HepG2 (cell line): ENCODE measurements at regions not wholly inside any gene's neighbourhood (a gene's known extent, or its start where the extent isn't known, plus 50 kb on each side); places are given as distances from the start of the nearest gene placed in this dataset.

Experiments
- ATAC-seq: fragments of 200-7000 bp; cut with Tn5 transposase; 3 replicates; pipeline ENCODE4 v1.9.1; 2020; ENCODE audit warnings: mild to moderate bottlenecking, moderate library complexity
- BruUV-seq: library from RNA; stranded (reverse); fragments of 400-500 nt; replicated peaks from 2 replicates; lab custom pipeline; 2021; lab: Mats Ljungman, UMichigan
- CTCF ChIA-PET: fragments of 300-600 bp; formaldehyde crosslinking; extraction: SDS; loops from one replicate; lab custom pipeline; 2021; ENCODE audit warnings: low total read pairs, inconsistent platforms, low intra/inter-chr PET ratio; lab: Yijun Ruan, JAX
- POLR2A ChIA-PET: fragments of 350-600 bp; sonication (Branson Sonifier 250); formaldehyde crosslinking; loops from one replicate; lab custom pipeline; 2020; ENCODE audit warnings: antibody characterized with exemption, inconsistent platforms; lab: Yijun Ruan, JAX
- DNase-seq: peaks from one replicate; pipeline ENCODE4 v3.0.0-alpha.2; 2015; ENCODE audit warnings: low spot score
- FAIRE-seq: peaks from 3 replicates; lab custom pipeline; 2011; peaks lifted over from hg19 to GRCh38; lab: Jason Lieb, UNC
- H2AFZ ChIP-seq: one replicate; pipeline ENCODE4 v1.6.1; 2011; ENCODE audit warnings: low read length, inconsistent platforms
- H3K27ac ChIP-seq: fragments of 300-600 bp; 3 replicates; pipeline ENCODE4 v1.8.0; 2011; ENCODE audit warnings: mixed run types, mild to moderate bottlenecking, mixed read lengths, low read length, inconsistent platforms; ENCODE audit not compliant: insufficient read depth; ENCODE audit errors: extremely low read length
- H3K27me3 ChIP-seq, 2 experiments: fragments of 200-600 bp in 1 of 2; 2 replicates in 1 of 2; 3 replicates in 1 of 2; pipeline versions ENCODE4 v1.6.0 to v1.8.0; 2011; ENCODE audit warnings: low read length in 2 of 2, mild to moderate bottlenecking in 2 of 2, moderate library complexity in 2 of 2, inconsistent platforms in 1 of 2; ENCODE audit not compliant: insufficient read depth in 2 of 2, control insufficient read depth in 1 of 2
- H3K36me3 ChIP-seq, 2 experiments: fragments of 200-600 bp in 1 of 2; replicated peaks in 1 of 2; 2 replicates in 1 of 2; 3 replicates in 1 of 2; pipeline versions ENCODE4 v1.5.1 to v1.8.0; 2011; ENCODE audit warnings: low read length in 2 of 2, inconsistent platforms in 1 of 2; ENCODE audit not compliant: insufficient read depth in 2 of 2, control insufficient read depth in 1 of 2
- H3K4me1 ChIP-seq: 2 replicates; pipeline ENCODE4 v1.5.1; 2012; ENCODE audit warnings: low read length, inconsistent platforms; ENCODE audit not compliant: insufficient read depth
- H3K4me2 ChIP-seq: 2 replicates; pipeline ENCODE4 v1.6.0; 2011; ENCODE audit warnings: low read depth, low read length, inconsistent platforms
- H3K4me3 ChIP-seq, 3 experiments: fragments of 200-600 bp in 1 of 3; sonication (generic), shearing (Covaris generic) in 1 of 3; replicated peaks in 1 of 3; 2 replicates each; pipeline ENCODE4 v1.5.1; 2011 to 2016; ENCODE audit warnings: low read length in 3 of 3, inconsistent platforms in 2 of 3, low read depth in 2 of 3, mild to moderate bottlenecking in 2 of 3, control low read depth in 1 of 3, mixed read lengths in 1 of 3; ENCODE audit not compliant: insufficient read depth in 1 of 3
- H3K79me2 ChIP-seq: one replicate; pipeline ENCODE4 v1.6.1; 2011; ENCODE audit warnings: low read length, inconsistent platforms; ENCODE audit not compliant: insufficient read depth
- H3K9ac ChIP-seq: 2 replicates; pipeline ENCODE4 v1.6.0; 2011; ENCODE audit warnings: mild to moderate bottlenecking, low read depth, low read length, inconsistent platforms; ENCODE audit not compliant: insufficient read depth
- H3K9me3 ChIP-seq: 2 replicates; pipeline ENCODE4 v1.5.1; 2012; ENCODE audit warnings: mild to moderate bottlenecking, low read length
- H4K20me1 ChIP-seq: 2 replicates; pipeline ENCODE4 v1.6.0; 2011; ENCODE audit warnings: inconsistent platforms, mild to moderate bottlenecking, low read length, moderate library complexity; ENCODE audit not compliant: insufficient read depth
- AKNA ChIP-seq: sonication (generic); formaldehyde crosslinking; IDR thresholded peaks from 2 replicates; pipeline ENCODE4 v1.4.0; 2020; ENCODE audit warnings: missing genetic modification reagents, borderline replicate concordance
- CEBPB ChIP-seq: IDR thresholded peaks from 2 replicates; pipeline ENCODE4 v1.6.1; 2011; ENCODE audit warnings: low read depth, low read length, improper control_type of control experiment, borderline replicate concordance
- FOXC1 ChIP-seq: sonication (generic); formaldehyde crosslinking; IDR thresholded peaks from 2 replicates; pipeline ENCODE4 v1.8.0; 2022; ENCODE audit warnings: mild to moderate bottlenecking, missing genetic modification reagents, borderline replicate concordance
- LBX2 ChIP-seq: sonication (generic); formaldehyde crosslinking; IDR thresholded peaks from 2 replicates; pipeline ENCODE4 v1.5.0; 2020; ENCODE audit warnings: missing genetic modification reagents, mild to moderate bottlenecking, borderline replicate concordance
- TBX2 ChIP-seq: sonication (generic); formaldehyde crosslinking; IDR thresholded peaks from 2 replicates; pipeline ENCODE4 v1.5.0; 2020; ENCODE audit warnings: missing genetic modification reagents, mild to moderate bottlenecking, borderline replicate concordance
- U2AF2 ChIP-seq: fragments of 200-400 bp; formaldehyde crosslinking; IDR thresholded peaks from 2 replicates; pipeline ENCODE4 v1.6.1; 2017; ENCODE audit warnings: low read depth, mild to moderate bottlenecking, low read length
- WGBS: methylation state at CpG from one replicate; pipeline ENCODE4 v1.1.6; 2017; ENCODE audit warnings: low lambda C conversion rate; 5-methylcytosine and 5-hydroxymethylcytosine counted together
- in situ Hi-C: cut with HindIII; loops from 2 replicates; pipeline ENCODE4 v1.10.0; 2017; ENCODE audit warnings: low pct_unique_long_range_greater_than_20kb; ENCODE audit not compliant: extremely low pct_ligation_motif_present
- intact Hi-C: fragments of 100-400 bp; cut with micrococcal nuclease; formaldehyde crosslinking; loops from one replicate; pipeline ENCODE4 v1.10.0; 2022; ENCODE audit not compliant: unreplicated experiment

GRCh38 chr17:70405492-70406220 lies 236.3 kb downstream of the KCNJ2 start:
- ChIA-PET POLR2A (no interaction called here), CTCF (no interaction called here)
- Histone ChIP-seq H4K20me1 (no peaks in the 10 kb centered on the region), H3K4me1 (no peaks in the 10 kb centered on the region), H2AFZ (no peak overlapping the region), H3K27ac (no peak overlapping the region), H3K9ac (no peak overlapping the region), H3K9me3 (peaks cover 75% of the 10 kb centered on the region), H3K79me2 (no peaks in the 10 kb centered on the region), H3K27me3 (no peaks in the 10 kb centered on the region), H3K36me3 (no peaks in the 10 kb centered on the region), H3K4me2 (no peak overlapping the region), H3K4me3 (no peak overlapping the region)
- TF ChIP-seq LBX2 (CRISPR knock-in tag), result no peak
- no peak for TF ChIP-seq TBX2 (CRISPR knock-in tag)
- TF ChIP-seq CEBPB, result peak; percentile 26; the same call in 1 of the 2 replicates
- no peak for TF ChIP-seq FOXC1 (CRISPR knock-in tag)
- no peak for TF ChIP-seq U2AF2
- TF ChIP-seq AKNA (CRISPR knock-in tag), result no peak
- intact Hi-C loops (no loop called here), in situ Hi-C loops (no loop called here)
- DNase-seq (no peak), ATAC-seq (no peak), FAIRE-seq (no peak)
- 0% methylated on average over 1 of the region's 1 CpG for WGBS
- BruUV-seq, result no TSS peak
